HG03060 (cell line): ENCODE measurements at regions not wholly inside any gene's neighbourhood (a gene's known extent, or its start where the extent isn't known, plus 50 kb on each side); places are given as distances from the start of the nearest gene placed in this dataset.

ENCODE experiments used
- ATAC-seq: cut with Tn5 transposase; IDR thresholded peaks from one replicate; pipeline ENCODE4 v1.9.1; 2021; ENCODE audit warnings: low read depth, moderate number of reproducible peaks; ENCODE audit not compliant: unreplicated experiment

DNA sequence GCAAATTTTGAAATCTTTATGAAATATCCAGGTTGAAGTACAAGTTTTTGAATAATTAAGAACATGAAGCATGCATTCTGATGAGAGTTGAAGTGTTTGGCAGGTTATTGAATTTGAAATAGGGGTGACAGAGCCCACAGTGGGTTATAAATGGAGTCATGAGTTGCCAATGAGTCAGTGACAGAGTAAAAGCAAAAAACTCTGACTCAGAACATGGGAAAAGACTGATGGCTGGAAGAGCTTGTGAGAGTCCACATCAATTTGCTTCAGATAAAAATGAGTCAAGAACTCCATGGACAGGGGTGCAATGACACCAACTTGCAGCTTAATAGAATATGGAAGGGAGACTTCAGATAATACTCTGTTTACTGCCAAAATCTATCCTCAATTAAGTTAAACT, 105.3 kb downstream of the SLC6A15 start:
- no peak for ATAC-seq

DNA sequence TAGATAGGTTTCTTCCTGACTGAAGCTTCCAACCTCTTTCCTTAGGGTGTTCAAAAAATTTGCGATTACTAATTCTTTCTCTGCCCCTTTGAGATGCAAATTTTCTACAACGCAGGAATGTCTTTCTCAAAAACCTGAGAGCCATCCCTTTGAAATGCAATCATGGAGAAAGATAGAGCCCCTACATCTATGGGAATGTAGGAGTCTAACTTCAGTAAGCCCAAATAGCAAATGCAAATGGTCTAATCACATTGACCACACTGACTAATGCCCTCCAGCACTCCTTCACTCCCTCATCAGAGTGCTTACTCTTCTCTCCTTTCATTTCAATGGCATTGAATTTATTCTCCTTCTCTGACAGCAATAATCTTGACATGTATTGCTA, 107.1 kb downstream of the SLC6A15 start:
- no peak for ATAC-seq

DNA sequence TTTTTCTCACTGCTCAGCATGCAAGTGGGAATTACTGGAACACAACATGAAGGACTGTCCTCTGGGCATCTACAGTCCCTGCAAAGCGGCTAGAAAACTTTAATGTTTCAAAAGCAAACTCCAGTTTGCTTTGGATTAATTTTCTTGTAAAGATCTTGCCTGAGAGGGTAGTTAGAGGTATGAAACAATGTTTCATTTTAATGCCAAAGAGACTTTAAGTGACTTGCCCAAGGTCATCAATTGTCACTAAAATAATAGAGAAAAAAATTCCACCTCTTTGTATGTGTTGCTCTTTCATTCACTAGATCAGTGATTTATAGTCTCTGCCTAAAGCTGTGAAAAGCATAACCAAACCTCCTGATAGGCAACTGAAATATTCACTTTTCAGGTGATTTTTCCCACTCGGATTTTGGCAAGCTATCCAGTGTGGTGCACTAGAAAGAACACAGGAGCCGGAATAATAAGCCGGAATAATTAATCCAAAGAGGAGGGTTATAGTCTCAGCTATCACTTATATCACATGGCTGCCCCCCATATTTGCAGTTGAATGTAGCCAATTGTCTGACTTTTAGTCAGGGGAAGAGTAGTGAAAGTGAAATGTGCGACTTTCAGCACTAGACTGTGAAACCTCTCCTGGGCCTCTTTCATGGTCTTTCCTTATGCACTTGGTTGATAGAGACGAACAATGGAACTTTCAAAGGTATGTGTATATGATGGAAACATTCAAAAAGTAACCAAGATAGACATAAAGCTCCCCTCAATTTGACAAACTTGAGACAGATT, 107.7 kb downstream of the SLC6A15 start:
- no peak for ATAC-seq

DNA sequence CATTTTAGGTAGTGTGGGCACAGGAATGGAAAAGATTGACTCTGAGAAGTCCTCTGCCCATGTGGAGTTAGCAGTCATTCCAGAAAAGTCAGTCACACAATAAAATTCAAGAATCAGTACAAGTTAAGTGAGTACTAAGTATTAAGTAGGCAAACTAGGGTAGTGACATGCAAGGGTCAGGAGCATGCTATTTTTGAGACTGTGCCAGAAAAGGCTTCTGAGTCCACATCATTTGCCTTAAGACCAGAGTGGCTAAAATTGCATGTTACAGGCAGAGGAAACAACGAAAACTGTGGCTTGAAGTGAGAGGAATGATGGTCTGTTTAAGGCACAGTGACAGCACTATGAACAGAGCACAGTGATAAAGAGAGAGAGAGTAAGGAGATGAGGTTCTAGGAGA, 108.9 kb downstream of the SLC6A15 start:
- ATAC-seq, result no peak

DNA sequence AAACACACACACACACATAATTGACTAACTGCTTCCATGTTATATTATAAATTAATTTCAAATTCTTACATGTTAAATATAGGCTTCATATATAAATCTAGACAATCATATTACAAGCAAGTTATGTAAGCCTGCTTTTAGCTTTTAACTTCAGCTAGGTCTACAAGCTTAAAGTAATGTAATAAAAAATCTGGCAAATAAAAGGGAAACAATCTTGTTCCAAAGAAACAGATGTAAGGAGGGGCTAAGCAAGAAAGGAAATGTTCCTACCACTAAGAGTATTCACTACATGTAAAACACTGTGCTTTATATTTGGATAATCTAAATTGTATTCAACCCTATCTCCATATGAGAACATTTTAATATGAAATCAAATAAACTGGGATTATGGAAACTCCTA, 110.4 kb downstream of the SLC6A15 start:
- no peak for ATAC-seq

DNA sequence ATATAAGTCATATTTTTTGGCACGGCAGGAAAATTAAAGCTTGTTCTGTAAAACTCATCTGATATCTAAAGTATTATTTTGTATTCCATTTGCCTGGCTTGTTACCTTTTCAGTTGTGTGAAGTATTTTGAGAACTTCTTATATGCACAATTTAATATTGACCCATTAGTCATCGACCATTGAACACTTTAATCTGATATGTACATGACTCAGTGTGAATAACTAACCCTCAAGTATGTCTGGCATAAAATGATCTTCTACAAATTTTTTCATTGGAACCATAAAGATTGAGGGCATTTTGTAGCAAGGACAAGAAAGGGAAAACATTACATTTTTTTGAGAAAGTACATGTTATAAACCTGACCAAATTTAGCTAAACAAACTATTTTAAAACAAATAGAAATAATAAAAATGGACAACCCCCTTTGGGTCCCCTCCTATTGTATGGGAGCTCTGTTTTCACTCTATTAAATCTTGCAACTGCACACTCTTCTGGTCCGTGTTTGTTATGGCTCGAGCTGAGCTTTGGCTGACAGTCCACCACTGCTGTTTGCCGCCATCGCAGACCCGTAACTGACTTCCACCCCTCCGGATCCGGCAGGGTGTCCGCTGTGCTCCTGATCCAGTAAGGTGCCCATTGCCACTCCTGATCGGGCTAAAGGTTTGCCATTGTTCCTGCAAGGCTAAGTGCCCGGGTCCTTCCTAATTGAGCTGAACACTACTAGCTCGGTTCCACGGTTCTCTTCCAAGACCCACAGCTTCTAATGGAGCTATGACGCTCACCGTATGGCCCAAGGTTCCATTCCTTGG, 118.8 kb downstream of the SLC6A15 start:
- ATAC-seq, result no peak

DNA sequence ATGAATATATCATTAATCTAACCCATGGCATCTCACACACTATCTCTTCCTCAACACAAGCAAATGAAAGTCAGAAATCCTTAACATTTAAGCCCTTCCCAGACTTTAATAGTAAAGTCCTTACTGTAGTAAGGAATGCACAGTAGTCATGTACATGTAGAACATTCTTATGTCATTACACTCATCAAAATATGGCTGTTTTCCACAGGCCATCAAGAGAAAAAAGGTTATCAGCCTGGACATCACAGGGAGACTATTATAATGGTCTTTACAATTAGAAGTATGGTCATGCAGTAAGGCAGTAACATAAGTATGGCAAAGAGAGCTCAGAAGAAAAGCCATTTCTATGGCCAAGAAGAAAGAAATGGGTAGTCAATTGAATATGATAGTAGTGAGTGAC, 121.2 kb downstream of the SLC6A15 start:
- no peak for ATAC-seq

DNA sequence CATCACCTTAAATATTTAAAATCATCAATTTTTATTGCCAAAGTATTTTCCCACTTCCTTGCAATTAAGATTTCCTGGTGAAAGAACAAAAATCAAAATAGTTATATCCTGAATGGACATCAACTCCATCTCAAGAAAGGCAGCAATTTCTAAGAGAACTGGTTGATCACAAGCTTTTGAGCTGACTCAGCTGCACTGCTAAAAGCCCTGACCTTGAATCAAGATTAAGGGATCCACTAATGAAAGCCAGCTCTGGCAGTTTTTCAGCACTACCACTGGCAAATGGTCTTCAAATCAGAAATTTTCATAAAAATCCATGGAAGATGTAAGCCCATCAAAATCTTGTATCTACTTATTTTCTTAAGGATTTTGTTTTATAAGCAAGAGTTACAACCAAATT, 123.4 kb downstream of the SLC6A15 start:
- no peak for ATAC-seq

DNA sequence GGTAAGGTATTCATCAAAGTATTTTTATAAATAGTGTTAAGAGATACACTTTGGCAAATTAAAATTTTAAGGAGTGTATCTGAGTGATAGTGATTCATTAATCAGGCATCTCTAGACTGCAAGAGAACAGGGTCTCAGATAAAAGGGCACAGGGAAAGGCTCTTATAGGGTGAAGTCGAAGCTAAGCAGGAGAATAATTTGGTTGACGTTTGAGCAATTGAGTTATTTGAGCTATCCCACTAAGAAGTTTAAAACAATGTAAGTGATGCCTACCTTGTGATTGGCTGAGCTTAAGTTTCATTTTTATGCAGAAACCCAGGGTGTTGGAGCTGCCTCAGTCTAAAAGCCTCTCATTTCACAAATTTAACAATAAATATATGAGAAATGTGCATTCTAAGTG, 125.3 kb downstream of the SLC6A15 start:
- no peak for ATAC-seq

DNA sequence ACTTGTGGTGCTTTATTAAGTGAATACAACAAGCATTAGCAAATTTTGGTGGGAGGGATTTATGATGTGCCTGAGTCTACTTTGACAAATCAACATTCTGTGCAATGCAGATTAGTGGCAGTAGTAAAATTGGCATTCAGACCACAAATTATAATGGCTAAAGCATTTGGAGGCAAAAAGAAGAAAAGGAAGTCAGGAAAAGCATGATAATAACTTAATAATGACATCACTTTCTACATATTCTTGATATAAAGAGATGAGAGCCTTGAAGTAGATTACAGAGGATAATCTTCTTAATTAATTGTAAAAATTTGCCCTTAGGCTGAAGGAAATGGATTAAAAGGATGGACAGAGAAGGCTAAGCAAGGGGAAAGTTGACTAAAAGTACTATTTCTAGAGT, 126.0 kb downstream of the SLC6A15 start:
- ATAC-seq, result no peak

DNA sequence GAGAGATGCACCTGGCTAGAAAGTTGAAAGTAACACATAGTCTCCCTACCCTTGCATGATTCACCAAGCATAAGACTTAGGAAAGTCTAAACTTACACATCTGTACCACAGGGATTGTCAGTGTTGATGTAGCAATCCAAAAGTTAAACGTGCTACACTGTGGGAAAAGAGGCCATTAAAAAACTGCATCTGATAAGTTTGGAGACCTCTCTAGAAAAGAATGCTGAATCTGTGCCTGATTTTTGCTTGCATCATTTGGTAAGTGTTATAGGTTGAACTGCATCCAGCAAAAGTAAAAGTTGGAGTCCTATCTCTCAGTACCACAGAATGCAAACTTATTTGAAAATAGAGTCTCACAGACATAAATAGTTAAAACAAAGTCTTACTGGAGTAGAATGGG, 126.6 kb downstream of the SLC6A15 start:
- ATAC-seq, result no peak

DNA sequence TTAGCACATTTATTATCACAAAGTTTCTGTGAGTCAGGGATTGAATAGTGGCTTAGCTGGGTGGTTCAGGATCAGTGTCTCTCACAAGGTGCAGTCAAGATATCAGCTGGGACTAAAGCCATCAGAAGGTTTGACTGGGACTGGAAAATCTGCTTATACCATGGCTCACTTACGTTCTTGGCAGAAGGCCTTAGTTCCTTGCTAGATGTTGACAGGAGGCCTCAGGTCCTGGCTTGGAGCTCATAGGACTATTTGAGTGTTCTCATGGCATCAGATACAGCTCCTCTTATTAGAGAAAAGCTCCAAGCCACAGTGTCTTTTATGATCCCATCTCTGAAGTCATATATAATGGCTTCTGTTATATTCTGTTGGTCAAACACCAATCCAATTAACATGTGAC, 127.3 kb downstream of the SLC6A15 start:
- ATAC-seq, result no peak

DNA sequence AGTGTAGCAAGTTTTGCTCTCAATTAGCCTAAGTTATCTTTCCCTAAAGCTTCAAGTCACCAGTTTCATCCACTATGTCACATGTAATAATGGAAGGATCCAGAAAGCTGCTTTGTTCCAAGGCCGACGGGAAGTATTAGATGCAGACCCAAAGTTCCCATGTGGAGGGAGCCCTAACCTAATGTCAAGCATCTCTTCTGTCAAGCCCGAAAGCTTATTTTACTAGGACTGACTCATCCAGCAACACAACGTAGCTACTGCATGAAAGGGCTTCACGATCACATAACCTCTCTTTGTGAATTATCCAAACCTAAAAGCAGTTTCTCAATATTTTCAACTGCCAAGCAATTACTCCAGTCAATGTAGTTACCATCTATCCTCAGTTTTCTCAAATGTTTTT, 133.4 kb downstream of the SLC6A15 start:
- ATAC-seq, result no peak

DNA sequence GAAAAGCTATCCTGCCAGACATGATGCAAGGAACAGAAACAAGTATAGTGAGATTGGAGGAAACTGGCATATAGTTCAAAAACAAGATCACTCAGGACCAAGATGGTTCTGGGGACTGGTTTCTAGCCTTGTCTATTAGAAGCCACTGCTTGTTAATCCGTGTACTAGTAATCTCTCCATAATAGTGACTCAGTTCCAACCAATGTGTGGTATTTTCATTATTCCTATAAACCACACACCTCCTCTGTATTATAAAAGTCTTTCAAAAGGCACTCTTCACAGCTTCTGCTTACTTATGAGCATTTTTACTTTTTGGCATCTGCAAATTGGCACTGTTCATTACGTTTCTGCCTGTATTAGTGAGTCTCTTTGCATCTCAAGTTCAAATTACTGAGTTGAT, 140.3 kb downstream of the SLC6A15 start:
- no peak for ATAC-seq

DNA sequence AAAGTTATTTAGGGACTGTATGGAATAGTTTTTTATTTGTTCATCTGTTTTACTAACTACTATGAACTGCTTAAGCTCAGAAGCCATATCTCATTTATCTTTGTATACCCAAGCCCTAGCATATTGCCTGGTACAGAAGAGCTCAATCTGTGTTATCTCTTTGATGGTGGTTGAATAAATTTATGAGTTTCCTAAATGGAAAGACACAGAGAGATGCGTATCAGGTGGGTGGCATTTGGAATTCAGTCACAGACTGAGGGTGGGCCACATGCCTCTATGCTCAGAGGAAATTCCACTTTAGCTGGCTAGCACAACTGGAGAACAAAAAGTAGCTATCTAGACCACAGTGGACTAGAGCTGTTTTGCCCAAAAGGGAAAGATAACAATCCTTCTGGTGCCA, 145.5 kb downstream of the SLC6A15 start:
- ATAC-seq, result no peak

DNA sequence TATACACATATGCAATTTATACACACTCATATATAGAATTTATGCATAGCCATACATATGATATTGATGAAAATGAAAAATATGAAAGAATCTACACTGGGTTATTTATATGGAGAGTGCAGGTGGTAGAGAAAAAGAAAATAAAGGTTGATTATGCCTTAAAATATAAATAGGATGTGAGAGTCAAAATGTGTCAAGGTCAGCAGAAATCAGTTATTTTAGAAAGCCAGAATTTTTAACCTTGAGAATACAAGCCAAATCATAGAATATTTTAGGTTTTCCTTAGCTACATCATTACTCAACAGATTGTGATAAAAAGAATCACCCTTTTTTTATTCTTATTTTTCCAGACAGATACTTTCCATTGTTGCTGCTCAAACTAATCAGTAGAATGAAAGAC, 146.2 kb downstream of the SLC6A15 start:
- ATAC-seq, result no peak

DNA sequence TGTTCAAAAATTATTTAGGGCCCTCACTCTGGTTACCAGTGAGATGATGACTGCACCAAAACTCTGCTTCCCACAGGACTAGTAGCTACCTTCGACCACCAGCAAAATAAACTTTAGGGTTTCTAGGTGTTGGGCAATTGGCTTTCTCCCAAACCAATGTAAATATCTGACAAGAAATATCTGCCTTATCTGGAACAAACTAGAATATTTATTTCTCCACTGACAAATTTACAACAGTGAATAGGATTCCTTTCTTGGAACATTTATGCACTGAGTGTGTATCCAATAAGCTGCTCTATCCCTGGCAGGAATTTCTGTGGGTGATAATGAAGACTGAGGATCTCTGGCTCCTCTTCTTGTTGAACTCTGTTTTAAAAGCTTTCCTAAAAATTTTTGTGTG, 148.6 kb downstream of the SLC6A15 start:
- ATAC-seq, result no peak

DNA sequence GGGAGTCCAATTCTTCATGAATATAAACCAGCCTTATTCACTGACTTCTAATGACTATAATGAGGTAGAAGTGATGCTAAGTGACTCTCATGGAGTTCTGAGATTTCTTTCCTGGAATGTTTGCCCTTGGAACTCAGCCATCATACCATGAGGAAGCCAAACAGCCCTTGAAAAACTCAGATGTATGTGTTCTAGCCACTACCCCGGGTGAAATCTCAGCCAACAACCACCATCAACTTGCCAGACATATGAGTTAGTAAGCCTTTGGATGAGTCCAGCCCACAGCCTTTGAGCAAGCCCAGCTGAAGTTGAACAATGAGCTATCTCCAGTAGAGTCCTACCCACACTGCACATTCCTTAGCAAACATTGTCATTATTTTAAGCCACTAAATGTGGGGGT, 149.5 kb downstream of the SLC6A15 start:
- no peak for ATAC-seq

DNA sequence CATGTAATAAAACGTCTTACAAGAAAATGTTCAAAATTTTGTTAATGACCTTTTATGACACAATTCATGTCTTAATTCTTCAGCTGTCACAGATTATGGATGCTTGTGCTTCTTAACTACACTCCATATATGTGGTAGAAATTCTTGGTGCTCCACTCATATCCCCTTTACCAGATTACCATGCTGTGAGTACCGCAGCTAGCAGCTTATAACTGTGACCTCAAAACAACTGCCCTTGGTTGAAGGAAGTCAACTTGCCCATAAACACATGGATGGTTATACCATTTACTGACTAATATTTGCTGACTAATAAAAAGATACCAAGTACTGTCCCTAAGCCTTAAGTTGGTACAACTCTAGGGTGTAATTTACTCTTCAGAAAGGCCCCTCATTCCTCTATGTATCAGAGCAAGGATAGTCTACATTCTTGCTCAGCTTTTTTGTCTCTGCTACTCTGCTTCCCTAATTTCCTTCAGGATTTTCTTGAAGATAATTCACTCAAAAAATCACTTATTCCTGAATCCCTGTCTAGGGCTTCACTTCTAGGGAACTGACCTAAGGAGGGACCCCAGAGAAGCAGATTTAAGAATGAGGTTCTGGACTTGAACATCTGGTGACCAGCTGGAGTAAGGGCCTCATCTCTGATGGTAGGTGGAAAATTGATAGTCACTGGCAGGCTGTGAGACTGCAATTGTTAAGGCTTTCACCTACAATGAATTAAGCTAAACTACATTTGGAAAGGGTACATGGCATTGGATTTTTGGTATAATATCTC, 152.3 kb downstream of the SLC6A15 start:
- no peak for ATAC-seq

DNA sequence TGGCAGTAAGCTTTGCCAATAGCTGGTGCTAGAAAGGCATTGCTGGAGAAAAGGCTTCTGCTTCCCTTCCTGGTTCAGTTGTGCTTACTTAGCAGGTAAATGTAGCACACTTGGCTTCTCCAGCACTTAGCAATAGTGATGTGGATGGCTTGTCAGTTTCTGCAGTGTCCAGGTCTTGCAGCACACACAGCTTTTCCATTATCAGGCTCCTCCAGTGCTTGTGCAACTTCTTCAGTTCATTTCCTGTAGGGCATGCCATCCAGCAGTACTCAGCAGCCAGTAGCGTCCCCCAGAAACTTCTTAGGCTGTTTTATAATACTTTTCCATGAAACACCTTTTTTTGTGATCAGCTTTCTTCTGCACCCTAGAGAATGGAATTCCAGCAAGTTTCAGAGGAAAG, 154.6 kb downstream of the SLC6A15 start:
- ATAC-seq, result no peak

DNA sequence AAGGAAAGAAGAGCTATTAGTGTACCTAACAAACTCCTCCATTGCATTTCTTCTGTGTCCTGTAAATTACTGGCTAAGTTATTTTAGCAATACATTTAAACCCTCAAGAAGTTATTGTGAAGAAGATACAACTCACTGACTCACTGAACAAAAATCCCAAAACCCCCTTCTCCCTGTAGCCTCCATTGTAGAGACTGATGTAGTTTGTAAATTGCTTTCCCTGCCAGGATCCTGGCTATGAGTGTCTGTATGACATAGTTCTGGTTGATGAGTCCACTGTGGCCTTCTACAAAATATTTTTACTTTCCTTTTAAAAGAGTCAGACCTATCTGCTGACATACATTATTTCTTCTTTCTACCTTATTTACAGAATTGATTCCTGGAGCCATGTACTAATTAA, 155.6 kb downstream of the SLC6A15 start:
- ATAC-seq, result no peak
